Endothelial cell of umbilical vein (primary cell): ENCODE measurements at regions not wholly inside any gene's neighbourhood (a gene's known extent, or its start where the extent isn't known, plus 50 kb on each side); places are given as distances from the start of the nearest gene placed in this dataset.

Source experiments
- BruUV-seq: library from RNA; stranded (reverse); fragments of 400-500 nt; replicated peaks from 2 replicates; lab custom pipeline; 2021; lab: Mats Ljungman, UMichigan
- CTCF ChIA-PET: fragments of 300-600, 350-600 bp; sonication (Branson Sonifier 250); formaldehyde crosslinking; loops from one replicate; lab custom pipeline; 2021; ENCODE audit warnings: antibody characterized with exemption, inconsistent platforms; lab: Charles Lee
- POLR2A ChIA-PET: fragments of 300-600, 350-600 bp; sonication (Branson Sonifier 250); formaldehyde crosslinking; loops from one replicate; lab custom pipeline; 2021; ENCODE audit warnings: antibody characterized with exemption, inconsistent platforms; lab: Charles Lee
- DNase-seq: peaks from one replicate; pipeline ENCODE4 v3.0.0-alpha.2; 2011; ENCODE audit warnings: low read depth, low spot score
- FAIRE-seq: peaks from 2 replicates; lab custom pipeline; 2011; peaks lifted over from hg19 to GRCh38; lab: Jason Lieb, UNC
- H2AFZ ChIP-seq: 2 replicates; pipeline ENCODE4 v1.6.0; 2012; ENCODE audit warnings: low read depth, low read length, control low read depth, inconsistent platforms
- H3K27ac ChIP-seq: 2 replicates; pipeline ENCODE4 v1.5.1; 2011; ENCODE audit warnings: low read depth, mild to moderate bottlenecking, control low read depth, low read length, moderate library complexity; ENCODE audit not compliant: insufficient read depth
- H3K27me3 ChIP-seq, 2 experiments: 2 replicates each; pipeline versions ENCODE4 v1.6.0 to v1.6.1; 2011; ENCODE audit warnings: low read length in 2 of 2, mixed read lengths in 1 of 2; ENCODE audit not compliant: control insufficient read depth in 2 of 2, insufficient read depth in 2 of 2
- H3K36me3 ChIP-seq, 2 experiments: 2 replicates in 1 of 2; 3 replicates in 1 of 2; pipeline ENCODE4 v1.5.1; 2011; ENCODE audit warnings: low read length in 2 of 2, mild to moderate bottlenecking in 1 of 2, moderate library complexity in 1 of 2; ENCODE audit not compliant: control insufficient read depth in 2 of 2, insufficient read depth in 2 of 2; ENCODE audit errors: extremely low read depth in 1 of 2
- H3K4me1 ChIP-seq: 3 replicates; pipeline ENCODE4 v1.5.1; 2011; ENCODE audit warnings: mild to moderate bottlenecking, low read length; ENCODE audit not compliant: control insufficient read depth, insufficient read depth; ENCODE audit errors: extremely low read depth
- H3K4me2 ChIP-seq: 2 replicates; pipeline ENCODE4 v1.6.1; 2011; ENCODE audit warnings: low read length, control low read depth, mixed read lengths; ENCODE audit not compliant: insufficient read depth
- H3K4me3 ChIP-seq, 3 experiments: fragments of 200-600 bp in 1 of 3; sonication (generic), shearing (Covaris generic) in 1 of 3; replicated peaks in 1 of 3; 2 replicates each; pipeline ENCODE4 v1.5.1; 2011 to 2016; ENCODE audit warnings: control low read depth in 3 of 3, low read length in 3 of 3, mild to moderate bottlenecking in 2 of 3, inconsistent platforms in 1 of 3, low read depth in 1 of 3, moderate library complexity in 1 of 3; ENCODE audit not compliant: insufficient read depth in 1 of 3
- H3K79me2 ChIP-seq: 2 replicates; pipeline ENCODE4 v1.6.0; 2012; ENCODE audit warnings: low read length, inconsistent platforms; ENCODE audit not compliant: control insufficient read depth, insufficient read depth
- H3K9ac ChIP-seq: replicated peaks from 2 replicates; pipeline ENCODE3; 2011; ENCODE audit warnings: low read length, control low read depth; ENCODE audit not compliant: insufficient read depth; ENCODE audit errors: extremely low read depth
- H3K9me1 ChIP-seq: replicated peaks from 3 replicates; pipeline ENCODE4 v1.6.0; 2011; ENCODE audit warnings: mild to moderate bottlenecking, low read length; ENCODE audit not compliant: control insufficient read depth, insufficient read depth; ENCODE audit errors: extremely low read depth
- H3K9me3 ChIP-seq: replicated peaks from 2 replicates; pipeline ENCODE4 v1.5.1; 2012; ENCODE audit warnings: low read length, inconsistent platforms; ENCODE audit not compliant: control insufficient read depth, insufficient read depth
- H4K20me1 ChIP-seq: replicated peaks from 2 replicates; pipeline ENCODE3; 2011; ENCODE audit warnings: mild to moderate bottlenecking, low read length; ENCODE audit not compliant: control insufficient read depth, insufficient read depth; ENCODE audit errors: extremely low read depth
- EZH2 ChIP-seq: IDR thresholded peaks from 2 replicates; pipeline ENCODE4 v1.6.1; 2012; ENCODE audit warnings: borderline replicate concordance, low read depth, mild to moderate bottlenecking, moderate library complexity, low read length, inconsistent platforms; ENCODE audit not compliant: severe bottlenecking
- FOS ChIP-seq: IDR thresholded peaks from 2 replicates; pipeline ENCODE4 v1.6.1; 2011; ENCODE audit warnings: mild to moderate bottlenecking, low read length, moderate library complexity, borderline replicate concordance; ENCODE audit not compliant: insufficient read depth
- GATA2 ChIP-seq: IDR thresholded peaks from 2 replicates; pipeline ENCODE4 v1.7.0; 2011; ENCODE audit warnings: low read depth, mild to moderate bottlenecking, moderate library complexity, mixed read lengths, low read length; ENCODE audit not compliant: insufficient read length, insufficient read depth
- JUN ChIP-seq: IDR thresholded peaks from 2 replicates; pipeline ENCODE4 v1.6.1; 2011; ENCODE audit warnings: borderline replicate concordance, low read depth; ENCODE audit not compliant: insufficient read length, insufficient read depth
- MYC ChIP-seq: IDR thresholded peaks from one replicate; pipeline ENCODE4 v1.6.1; 2011; ENCODE audit warnings: mild to moderate bottlenecking, low read depth, low read length
- POLR2A ChIP-seq: IDR thresholded peaks from 2 replicates; pipeline ENCODE4 v1.6.1; 2012; ENCODE audit warnings: low read depth, mild to moderate bottlenecking, control low read depth, low read length
- POLR2AphosphoS5 ChIP-seq: IDR thresholded peaks from 2 replicates; pipeline ENCODE4 v1.6.1; 2012; ENCODE audit warnings: low read depth, mild to moderate bottlenecking, control low read depth, low read length, moderate library complexity; ENCODE audit not compliant: insufficient read depth
- dilution Hi-C: fragments of 300-500 bp; cut with MboI; formaldehyde crosslinking; loops from one replicate; pipeline ENCODE4 v1.15.0; 2019; ENCODE audit warnings: low sequenced_read_pairs; ENCODE audit not compliant: extremely low pct_ligation_motif_present
- intact Hi-C: fragments of 100-400 bp; cut with micrococcal nuclease; formaldehyde crosslinking; loops from one replicate; pipeline ENCODE4 v1.10.0; 2022
- TF ChIP-seq, protein P1 (sequence below), 2 donors: IDR thresholded peaks; 1 replicate in 1 of 2; 2 replicates in 1 of 2; pipeline ENCODE4 v1.5.1; 2011; ENCODE audit warnings: low read length in 2 of 2, mild to moderate bottlenecking in 2 of 2, moderate library complexity in 2 of 2, control low read depth in 1 of 2, inconsistent platforms in 1 of 2, low read depth in 1 of 2; ENCODE audit not compliant: insufficient read depth in 1 of 2; ENCODE audit errors: extremely low read depth in 1 of 2
- TF ChIP-seq, protein P2 (sequence below): IDR thresholded peaks from 2 replicates; pipeline ENCODE4 v1.6.1; 2011; ENCODE audit not compliant: insufficient read depth, insufficient read length

DNA sequence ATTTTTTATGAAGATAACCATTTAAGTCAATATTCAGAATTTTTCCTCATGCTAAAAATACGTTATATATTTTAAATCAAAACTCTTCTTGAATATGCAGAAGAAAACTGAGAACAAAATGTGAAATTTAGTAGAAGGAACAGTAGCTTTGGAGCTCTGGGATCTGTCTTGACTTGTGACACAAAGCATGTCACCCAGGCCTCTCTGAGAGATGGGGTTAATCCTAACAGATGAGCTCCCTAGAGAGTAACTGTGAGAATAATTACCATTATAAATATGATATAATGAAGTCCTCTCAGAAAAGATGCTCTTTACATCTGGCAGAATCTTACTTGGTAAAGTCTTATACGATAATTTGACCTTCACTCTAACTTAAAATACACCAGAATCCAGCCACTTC, 272.0 kb downstream of the PTPRC start:
- FAIRE-seq = no peak
- Histone ChIP-seq H4K20me1 (peaks cover 5% of the 10 kb centered on the region), H3K9me1 (no peaks in the 10 kb centered on the region), H3K27ac (no peak overlapping the region), H3K9ac (no peak overlapping the region), H2AFZ (no peak overlapping the region), H3K36me3 (peaks cover 0 to 11% of the 10 kb centered on the region in 2 experiments), H3K9me3 (no peaks in the 10 kb centered on the region), H3K4me2 (peak overlapping the region; percentile 65), H3K27me3 (no peaks in the 10 kb centered on the region), H3K4me1 (peaks cover 73% of the 10 kb centered on the region), H3K79me2 (peaks cover 93% of the 10 kb centered on the region), H3K4me3 (no peak overlapping the region)
- no peak for DNase-seq
- dilution Hi-C loops (no loop called here), intact Hi-C loops (loop anchor here (1.0 kb wide), 1 partner anchor 24 kb away; no protein-coding TSS in a partner anchor)
- TF ChIP-seq, protein P1, sequence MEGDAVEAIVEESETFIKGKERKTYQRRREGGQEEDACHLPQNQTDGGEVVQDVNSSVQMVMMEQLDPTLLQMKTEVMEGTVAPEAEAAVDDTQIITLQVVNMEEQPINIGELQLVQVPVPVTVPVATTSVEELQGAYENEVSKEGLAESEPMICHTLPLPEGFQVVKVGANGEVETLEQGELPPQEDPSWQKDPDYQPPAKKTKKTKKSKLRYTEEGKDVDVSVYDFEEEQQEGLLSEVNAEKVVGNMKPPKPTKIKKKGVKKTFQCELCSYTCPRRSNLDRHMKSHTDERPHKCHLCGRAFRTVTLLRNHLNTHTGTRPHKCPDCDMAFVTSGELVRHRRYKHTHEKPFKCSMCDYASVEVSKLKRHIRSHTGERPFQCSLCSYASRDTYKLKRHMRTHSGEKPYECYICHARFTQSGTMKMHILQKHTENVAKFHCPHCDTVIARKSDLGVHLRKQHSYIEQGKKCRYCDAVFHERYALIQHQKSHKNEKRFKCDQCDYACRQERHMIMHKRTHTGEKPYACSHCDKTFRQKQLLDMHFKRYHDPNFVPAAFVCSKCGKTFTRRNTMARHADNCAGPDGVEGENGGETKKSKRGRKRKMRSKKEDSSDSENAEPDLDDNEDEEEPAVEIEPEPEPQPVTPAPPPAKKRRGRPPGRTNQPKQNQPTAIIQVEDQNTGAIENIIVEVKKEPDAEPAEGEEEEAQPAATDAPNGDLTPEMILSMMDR (IDR thresholded peaks at IDR 0.05; ENCODE audit: extremely low read depth in 1 of 2, insufficient read depth in 1 of 2, low read depth in 1 of 2, low read length in 2 of 2) = no peak
- TF ChIP-seq GATA2 (no peak), JUN (no peak), MYC (no peak), FOS (no peak), EZH2 (no peak), POLR2AphosphoS5 (no peak), POLR2A (no peak)
- TF ChIP-seq, protein P2, sequence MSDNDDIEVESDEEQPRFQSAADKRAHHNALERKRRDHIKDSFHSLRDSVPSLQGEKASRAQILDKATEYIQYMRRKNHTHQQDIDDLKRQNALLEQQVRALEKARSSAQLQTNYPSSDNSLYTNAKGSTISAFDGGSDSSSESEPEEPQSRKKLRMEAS = no peak
- no TSS peak for BruUV-seq
- CTCF ChIA-PET = interaction anchor here (1.0 to 6.2 kb wide), 4 partner anchors 8 to 333 kb away, joined by 3 to 24 read pairs (median 6); no protein-coding TSS in a partner anchor
- POLR2A ChIA-PET = no interaction called here
